PC-9 (cell line): ENCODE measurements at regions not wholly inside any gene's neighbourhood (a gene's known extent, or its start where the extent isn't known, plus 50 kb on each side); places are given as distances from the start of the nearest gene placed in this dataset.

Source experiments
- BruUV-seq: library from RNA; stranded (reverse); fragments of 400-500 nt; replicated peaks from 2 replicates; lab custom pipeline; 2021; lab: Mats Ljungman, UMichigan
- CTCF ChIA-PET: fragments of 300-600 bp; sonication (Branson Sonifier 250); formaldehyde crosslinking; loops from one replicate; lab custom pipeline; 2022; ENCODE audit warnings: antibody characterized with exemption; lab: Charles Lee
- POLR2A ChIA-PET: fragments of 300-600 bp; sonication (Branson Sonifier 250); formaldehyde crosslinking; loops from one replicate; lab custom pipeline; 2022; ENCODE audit warnings: antibody characterized with exemption; ENCODE audit not compliant: unreplicated experiment; lab: Charles Lee
- DNase-seq, 2 experiments: peaks; one replicate each; pipeline versions ENCODE4 v3.0.0 to v3.0.0-alpha.2; 2015 to 2022; ENCODE audit warnings: mixed read lengths in 1 of 2
- H2AFZ ChIP-seq: fragments of 200-600 bp; sonication (generic); 2 replicates; pipeline ENCODE4 v1.8.1; 2017; ENCODE audit warnings: antibody characterized with exemption
- H3F3A ChIP-seq: fragments of 200-600 bp; sonication (generic); 2 replicates; pipeline ENCODE4 v1.8.1; 2017; ENCODE audit warnings: antibody characterized with exemption, mild to moderate bottlenecking, low read depth; ENCODE audit not compliant: insufficient read depth
- H3K27ac ChIP-seq: fragments of 200-600 bp; sonication (generic); 2 replicates; pipeline ENCODE4 v1.6.1; 2016; ENCODE audit warnings: mixed run types
- H3K27me3 ChIP-seq: fragments of 200-600 bp; sonication (generic); 2 replicates; pipeline ENCODE4 v1.6.1; 2016; ENCODE audit warnings: low read depth, mixed run types; ENCODE audit not compliant: insufficient read depth
- H3K36me3 ChIP-seq: fragments of 200-600 bp; sonication (generic); 2 replicates; pipeline ENCODE4 v1.6.1; 2016; ENCODE audit warnings: low read depth, mixed run types
- H3K4me1 ChIP-seq: fragments of 200-600 bp; sonication (generic); replicated peaks from 2 replicates; pipeline ENCODE4 v1.6.1; 2016; ENCODE audit warnings: mixed run types; ENCODE audit not compliant: insufficient read depth
- H3K4me2 ChIP-seq: fragments of 200-600 bp; sonication (generic); 2 replicates; pipeline ENCODE4 v1.6.1; 2017; ENCODE audit warnings: mixed run types
- H3K4me3 ChIP-seq: fragments of 200-600 bp; sonication (generic); 2 replicates; pipeline ENCODE4 v1.6.1; 2016; ENCODE audit warnings: mixed run types
- H3K79me2 ChIP-seq: fragments of 200-600 bp; sonication (generic); 2 replicates; pipeline ENCODE4 v1.6.1; 2017; ENCODE audit warnings: low read depth, mixed run types
- H3K9me2 ChIP-seq: fragments of 200-600 bp; sonication (generic); 2 replicates; pipeline ENCODE4 v1.8.1; 2017; ENCODE audit warnings: mild to moderate bottlenecking; ENCODE audit not compliant: insufficient read depth
- H3K9me3 ChIP-seq: fragments of 200-600 bp; sonication (generic); 2 replicates; pipeline ENCODE4 v1.8.1; 2016; ENCODE audit warnings: low read depth; ENCODE audit not compliant: insufficient read depth
- H4K20me1 ChIP-seq: fragments of 200-600 bp; sonication (generic); 2 replicates; pipeline ENCODE4 v1.8.1; 2017; ENCODE audit not compliant: insufficient read depth
- EZH2 ChIP-seq: fragments of 200-600 bp; sonication (generic); IDR thresholded peaks from 2 replicates; pipeline ENCODE4 v1.8.0; 2017; ENCODE audit warnings: antibody characterized with exemption, low read depth
- intact Hi-C: fragments of 100-400 bp; cut with micrococcal nuclease; formaldehyde crosslinking; loops from one replicate; pipeline ENCODE4 v1.10.0; 2022; ENCODE audit not compliant: unreplicated experiment
- TF ChIP-seq, protein P1 (sequence below): fragments of 200-600 bp; sonication (generic); conservative IDR thresholded peaks from 2 replicates; pipeline ENCODE4 v1.6.1; 2017; ENCODE audit warnings: mixed run types, antibody characterized with exemption, mild to moderate bottlenecking, moderate library complexity

DNA sequence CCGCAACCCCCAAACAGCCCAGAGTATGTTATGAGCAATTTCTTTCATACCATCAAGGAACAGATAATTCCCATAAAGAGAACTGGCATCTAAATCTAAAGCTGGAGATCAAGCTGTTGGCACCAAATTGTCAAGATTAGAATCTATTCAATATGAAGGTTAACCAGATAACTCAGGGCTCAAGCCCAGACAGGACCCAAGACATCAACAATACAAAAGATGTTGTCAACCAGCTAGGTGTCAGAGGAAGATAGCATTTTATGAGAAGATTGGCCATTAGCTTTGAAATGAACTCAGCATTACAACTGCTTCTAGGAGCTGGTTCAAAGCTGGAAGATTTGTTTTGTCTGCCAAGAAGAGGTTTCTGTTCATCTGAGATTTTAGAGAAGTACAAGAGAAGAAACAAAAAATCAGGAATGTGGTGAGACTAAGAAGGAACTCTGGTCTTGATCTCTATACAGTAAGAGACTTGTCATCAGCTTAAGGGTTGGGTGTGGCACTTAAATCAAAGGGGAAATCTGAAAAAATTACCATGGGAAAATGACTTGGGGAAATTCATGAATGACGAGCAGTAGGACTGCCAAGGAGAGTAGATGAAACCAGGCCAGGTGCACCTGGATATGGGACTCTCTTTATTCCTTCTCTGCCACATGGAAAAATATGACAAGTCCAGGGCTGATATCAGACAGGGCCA lies 64.2 kb upstream of the COX10 start:
- Histone ChIP-seq H3K4me1 (no peaks in the 10 kb centered on the region), H3F3A (no peaks in the 10 kb centered on the region), H3K79me2 (no peaks in the 10 kb centered on the region), H3K27me3 (peaks cover 5% of the 10 kb centered on the region; the same call in 1 of the 2 replicates), H3K9me3 (no peaks in the 10 kb centered on the region), H3K36me3 (no peaks in the 10 kb centered on the region), H4K20me1 (no peaks in the 10 kb centered on the region), H3K4me3 (no peak overlapping the region), H3K9me2 (no peaks in the 10 kb centered on the region), H3K27ac (no peak overlapping the region), H3K4me2 (no peak overlapping the region), H2AFZ (no peak overlapping the region)
- BruUV-seq = no TSS peak
- ChIA-PET POLR2A (no interaction called here), CTCF (no interaction called here)
- TF ChIP-seq EZH2 = no peak
- TF ChIP-seq, protein P1, sequence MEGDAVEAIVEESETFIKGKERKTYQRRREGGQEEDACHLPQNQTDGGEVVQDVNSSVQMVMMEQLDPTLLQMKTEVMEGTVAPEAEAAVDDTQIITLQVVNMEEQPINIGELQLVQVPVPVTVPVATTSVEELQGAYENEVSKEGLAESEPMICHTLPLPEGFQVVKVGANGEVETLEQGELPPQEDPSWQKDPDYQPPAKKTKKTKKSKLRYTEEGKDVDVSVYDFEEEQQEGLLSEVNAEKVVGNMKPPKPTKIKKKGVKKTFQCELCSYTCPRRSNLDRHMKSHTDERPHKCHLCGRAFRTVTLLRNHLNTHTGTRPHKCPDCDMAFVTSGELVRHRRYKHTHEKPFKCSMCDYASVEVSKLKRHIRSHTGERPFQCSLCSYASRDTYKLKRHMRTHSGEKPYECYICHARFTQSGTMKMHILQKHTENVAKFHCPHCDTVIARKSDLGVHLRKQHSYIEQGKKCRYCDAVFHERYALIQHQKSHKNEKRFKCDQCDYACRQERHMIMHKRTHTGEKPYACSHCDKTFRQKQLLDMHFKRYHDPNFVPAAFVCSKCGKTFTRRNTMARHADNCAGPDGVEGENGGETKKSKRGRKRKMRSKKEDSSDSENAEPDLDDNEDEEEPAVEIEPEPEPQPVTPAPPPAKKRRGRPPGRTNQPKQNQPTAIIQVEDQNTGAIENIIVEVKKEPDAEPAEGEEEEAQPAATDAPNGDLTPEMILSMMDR = no peak
- no peak for DNase-seq
- intact Hi-C loops = no loop called here

GRCh38 chr17:14006249-14006942 lies 62.9 kb upstream of the COX10 start:
- intact Hi-C loops = no loop called here
- no peaks in the 10 kb centered on the region for H3F3A ChIP-seq
- H3K9me2 ChIP-seq = no peaks in the 10 kb centered on the region
- H3K79me2 ChIP-seq = no peaks in the 10 kb centered on the region
- no peaks in the 10 kb centered on the region for H3K36me3 ChIP-seq
- TF ChIP-seq, protein P1 = no peak
- TF ChIP-seq EZH2 = no peak
- DNase-seq = no peak
- H3K4me1 ChIP-seq = no peaks in the 10 kb centered on the region
- H3K27ac ChIP-seq = no peak overlapping the region
- H2AFZ ChIP-seq = no peak overlapping the region
- no peaks in the 10 kb centered on the region for H4K20me1 ChIP-seq
- no peak overlapping the region for H3K4me3 ChIP-seq
- CTCF ChIA-PET = no interaction called here
- POLR2A ChIA-PET = no interaction called here
- H3K27me3 ChIP-seq = no peaks in the 10 kb centered on the region
- BruUV-seq = no TSS peak
- H3K9me3 ChIP-seq = no peaks in the 10 kb centered on the region
- no peak overlapping the region for H3K4me2 ChIP-seq

GRCh38 chr17:14007951-14008350 lies 61.4 kb upstream of the COX10 start:
- ChIA-PET CTCF (no interaction called here), POLR2A (no interaction called here)
- TF ChIP-seq, protein P1 = no peak
- no peak for TF ChIP-seq EZH2
- BruUV-seq = no TSS peak
- H3K27me3 ChIP-seq = no peaks in the 10 kb centered on the region
- H3K36me3 ChIP-seq = no peaks in the 10 kb centered on the region
- no peaks in the 10 kb centered on the region for H3K79me2 ChIP-seq
- no peaks in the 10 kb centered on the region for H3K9me3 ChIP-seq
- no peaks in the 10 kb centered on the region for H4K20me1 ChIP-seq
- H3K4me2 ChIP-seq = no peak overlapping the region
- no peak for DNase-seq
- no peak overlapping the region for H2AFZ ChIP-seq
- H3K27ac ChIP-seq = no peak overlapping the region
- no peaks in the 10 kb centered on the region for H3F3A ChIP-seq
- intact Hi-C loops = no loop called here
- no peaks in the 10 kb centered on the region for H3K9me2 ChIP-seq
- no peaks in the 10 kb centered on the region for H3K4me1 ChIP-seq
- no peak overlapping the region for H3K4me3 ChIP-seq
